Medulla oblongata (tissue), 1 donor: ENCODE measurements at regions not wholly inside any gene's neighbourhood (a gene's known extent, or its start where the extent isn't known, plus 50 kb on each side); places are given as distances from the start of the nearest gene placed in this dataset.
A peak's percentile ranks its signal among the peaks of the same experiment; 100 is the strongest.
"Not testable (repeated sequence)": the region's sequence is repeated elsewhere in the genome, so short reads cannot be mapped to it uniquely, and the experiment has no call there.

ENCODE experiments used
- DNase-seq: peaks from one replicate; pipeline ENCODE4 v3.0.0-alpha.2; 2015; ENCODE audit errors: extremely low spot score

DNA sequence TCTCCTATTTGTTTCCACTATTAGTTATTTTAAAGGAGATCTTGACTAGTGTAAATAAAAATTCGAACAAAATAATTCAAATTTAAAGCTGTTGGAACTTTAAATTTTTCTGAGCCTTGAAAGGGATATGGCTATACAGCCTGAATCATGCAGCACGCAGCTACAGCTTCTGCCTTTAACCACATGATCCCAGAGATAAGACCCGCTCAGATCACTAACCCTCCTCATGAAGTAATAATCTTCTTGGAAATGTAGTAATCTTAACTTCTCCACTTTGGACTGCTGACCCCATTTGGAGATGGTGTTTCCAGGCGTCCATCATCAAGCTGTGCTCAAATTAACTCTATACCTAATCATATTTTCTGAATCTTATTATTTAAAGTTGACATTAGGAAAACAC, 336.6 kb downstream of the DSC3 start:
- no peak for DNase-seq

DNA sequence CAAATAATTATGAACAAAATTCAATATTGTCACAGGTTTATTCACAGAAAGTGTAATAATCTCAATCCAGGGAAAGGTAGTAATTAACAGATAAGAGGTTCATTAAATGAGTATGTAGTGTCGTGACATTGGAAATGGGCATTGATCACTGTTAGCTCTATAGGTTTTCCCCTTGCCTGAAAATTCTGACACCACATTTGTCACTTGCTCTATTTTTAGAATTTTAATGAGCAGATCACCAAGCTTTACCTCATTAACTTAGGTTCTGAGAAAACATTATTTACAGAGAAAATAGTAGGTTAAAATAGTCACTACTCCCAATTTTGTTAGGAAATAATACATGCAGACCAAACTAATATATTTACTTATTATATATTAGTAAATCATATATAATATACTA, 344.0 kb downstream of the DSC3 start:
- DNase-seq: no peak

- no peak for DNase-seq
Measured at GRCh38 chr18:30696201-30696600, 346.3 kb downstream of the DSC3 start.

- no peak for DNase-seq
Measured at GRCh38 chr18:30694773-30695172, 347.8 kb downstream of the DSC3 start.

DNA sequence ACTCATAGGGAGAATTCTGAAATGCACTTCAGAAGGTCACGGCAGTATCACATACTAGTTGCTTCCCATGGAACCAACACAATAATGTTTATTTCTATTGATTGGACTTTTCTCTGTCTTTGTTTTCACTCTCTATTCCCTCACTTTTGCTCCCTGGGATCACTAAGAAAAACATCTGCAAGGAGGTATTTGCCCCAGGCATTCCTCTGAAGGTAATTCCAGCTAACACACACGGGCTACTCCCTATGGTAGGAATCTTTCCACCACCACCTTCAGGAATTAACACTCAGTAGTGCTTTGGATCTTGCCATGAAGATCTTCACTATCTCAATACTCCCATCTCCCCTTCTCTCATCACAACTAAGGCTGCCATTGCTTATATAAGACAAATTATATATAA, 353.3 kb downstream of the DSC3 start:
- no peak for DNase-seq

DNA sequence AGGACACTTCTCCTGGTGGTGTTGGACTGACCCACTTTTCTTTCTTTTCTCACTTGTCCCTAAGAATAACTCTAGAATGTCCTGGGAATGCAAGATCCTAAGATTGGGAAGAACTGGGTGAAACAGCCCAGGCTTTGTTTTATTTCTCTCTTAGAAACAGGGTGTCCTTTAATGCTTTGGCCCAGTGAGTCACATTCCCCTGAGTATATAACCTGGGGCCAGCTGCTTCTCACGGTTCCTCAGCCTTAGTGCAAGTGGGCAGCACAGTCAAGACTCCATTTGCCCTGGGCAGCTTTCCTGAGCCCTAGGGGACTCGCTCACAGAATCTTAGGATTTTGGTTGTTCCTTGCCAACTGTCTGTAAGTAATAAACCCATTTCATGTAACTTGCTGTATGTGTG, 355.0 kb downstream of the DSC3 start:
- no peak for DNase-seq

DNA sequence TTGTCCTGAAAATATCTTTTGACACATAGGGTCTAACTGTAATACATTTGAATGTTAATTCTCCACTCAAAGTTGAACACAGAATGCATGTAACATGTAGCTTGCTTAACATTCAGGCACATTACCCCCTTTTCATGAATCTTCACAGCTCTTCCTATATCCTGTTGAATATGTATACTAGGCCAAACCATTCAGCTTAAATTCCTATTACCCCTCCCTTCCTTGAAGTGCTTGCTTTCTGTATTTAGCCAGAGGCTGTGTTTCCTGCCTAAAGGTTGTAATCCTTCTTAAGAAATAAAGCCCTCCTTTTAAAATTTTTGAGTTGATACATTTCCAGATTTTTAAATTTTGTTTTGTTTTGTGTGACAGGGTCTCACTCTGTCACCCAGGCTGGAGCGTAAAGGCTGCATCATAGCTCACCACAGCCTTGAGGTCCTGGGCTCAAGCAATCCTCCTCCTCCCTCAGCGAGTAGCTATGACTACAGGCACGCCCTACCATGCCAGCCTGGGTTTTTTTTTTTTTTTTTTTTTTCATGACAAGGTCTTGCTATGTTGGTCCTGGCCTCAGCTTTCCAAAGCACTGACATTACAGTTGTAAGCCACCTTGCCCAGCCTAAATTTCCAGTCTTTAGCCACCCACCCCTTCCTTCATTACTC, 357.6 kb downstream of the DSC3 start:
- no peak for DNase-seq

- no peak for DNase-seq
Measured at GRCh38 chr18:30683836-30684235, 358.7 kb downstream of the DSC3 start.

- DNase-seq: no peak
Measured at GRCh38 chr18:30682672-30683071, 359.9 kb downstream of the DSC3 start.

GRCh38 chr18:30679285-30679930, 363.1 kb downstream of the DSC3 start:
- DNase-seq: no peak

DNA sequence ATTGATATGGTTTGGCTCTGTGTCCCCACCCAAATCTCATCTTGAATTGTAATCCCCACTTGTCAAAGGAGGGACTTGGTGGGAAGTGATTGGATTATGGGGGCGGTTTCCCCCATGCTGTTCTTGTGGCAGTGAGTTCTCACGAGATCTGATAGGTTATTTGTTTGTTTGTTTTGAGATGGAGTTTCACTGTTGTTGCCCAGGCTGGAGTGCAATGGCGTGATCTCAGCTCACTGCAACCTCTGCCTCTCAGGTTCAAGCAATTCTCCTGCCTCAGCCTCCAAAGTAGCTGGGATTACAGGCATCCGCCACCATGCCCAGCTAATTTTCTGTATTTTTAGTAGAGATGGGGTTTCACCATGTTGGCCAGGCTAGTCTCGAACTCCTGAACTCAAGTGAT, 364.7 kb downstream of the DSC3 start:
- not testable (repeated sequence) for DNase-seq

- no peak for DNase-seq
Measured at GRCh38 chr18:30676053-30676480, 366.5 kb downstream of the DSC3 start.

DNA sequence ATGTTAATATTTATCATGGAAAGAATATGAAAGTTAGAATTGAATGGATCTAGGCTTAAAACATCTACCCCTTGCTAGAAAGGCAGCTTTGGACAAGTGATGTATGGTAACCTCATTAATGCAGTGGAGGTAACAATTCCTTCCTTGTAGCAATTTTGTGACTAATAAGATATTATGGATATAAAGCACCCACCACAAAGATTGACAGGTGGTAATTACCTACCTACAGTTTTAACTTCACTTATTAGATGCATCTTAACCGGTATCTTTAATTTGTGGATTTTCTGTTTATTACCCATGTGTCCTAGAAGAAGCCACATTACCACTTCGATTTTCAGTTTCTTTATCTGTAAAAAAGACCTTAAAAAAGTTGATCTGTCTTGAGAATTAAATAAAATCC, 367.0 kb downstream of the DSC3 start:
- DNase-seq: no peak

GRCh38 chr18:30675072-30675471, 367.5 kb downstream of the DSC3 start:
- no peak for DNase-seq

DNA sequence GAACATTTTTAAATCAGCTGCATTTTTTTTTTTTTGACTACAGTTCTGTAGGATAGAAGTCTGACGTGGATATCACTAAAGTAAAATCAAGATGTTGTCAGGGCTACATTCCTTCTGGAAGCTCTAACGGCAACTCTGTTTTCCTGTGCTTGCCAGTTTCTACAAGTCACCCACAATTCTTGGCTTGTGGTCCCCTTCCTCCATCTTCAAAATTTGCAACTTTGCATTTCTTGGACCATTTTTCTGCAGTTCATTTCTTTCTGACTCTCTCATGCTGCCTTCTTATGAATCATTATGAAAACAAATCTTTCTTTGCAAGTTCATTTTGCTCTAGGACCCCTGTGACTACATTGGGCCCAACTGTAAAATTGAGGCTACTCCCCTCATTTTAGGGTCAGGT, 367.9 kb downstream of the DSC3 start:
- no peak for DNase-seq

GRCh38 chr18:30672439-30672838, 370.1 kb downstream of the DSC3 start:
- not testable (repeated sequence) for DNase-seq

- no peak for DNase-seq
Measured at GRCh38 chr18:30658306-30658705, 384.2 kb downstream of the DSC3 start.

- no peak for DNase-seq
Measured at GRCh38 chr18:30652387-30652786, 390.2 kb downstream of the DSC3 start.

- DNase-seq: no peak
Measured at GRCh38 chr18:30650499-30650898, 392.0 kb downstream of the DSC3 start.

GRCh38 chr18:30644158-30644557, 398.4 kb downstream of the DSC3 start:
- DNase-seq: no peak

DNA sequence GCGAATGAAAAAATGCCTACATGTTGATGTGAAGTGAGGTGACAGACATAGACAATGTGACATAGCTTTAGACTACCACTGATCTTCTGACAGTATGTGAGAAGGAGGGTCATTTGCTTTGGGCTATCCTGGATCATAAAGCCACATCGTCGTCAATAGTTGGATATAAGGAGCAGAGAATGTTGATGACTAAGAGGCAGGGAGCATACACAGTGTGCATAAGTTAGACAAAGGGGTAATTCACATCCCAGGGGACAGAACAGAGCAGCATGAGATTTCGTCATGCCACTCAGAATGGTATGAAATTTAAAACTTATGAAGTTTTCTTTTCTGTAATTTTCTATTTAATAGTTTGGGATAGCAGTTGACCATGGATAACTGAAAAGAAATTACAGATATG, 403.2 kb downstream of the DSC3 start:
- DNase-seq: peak; percentile 9

DNA sequence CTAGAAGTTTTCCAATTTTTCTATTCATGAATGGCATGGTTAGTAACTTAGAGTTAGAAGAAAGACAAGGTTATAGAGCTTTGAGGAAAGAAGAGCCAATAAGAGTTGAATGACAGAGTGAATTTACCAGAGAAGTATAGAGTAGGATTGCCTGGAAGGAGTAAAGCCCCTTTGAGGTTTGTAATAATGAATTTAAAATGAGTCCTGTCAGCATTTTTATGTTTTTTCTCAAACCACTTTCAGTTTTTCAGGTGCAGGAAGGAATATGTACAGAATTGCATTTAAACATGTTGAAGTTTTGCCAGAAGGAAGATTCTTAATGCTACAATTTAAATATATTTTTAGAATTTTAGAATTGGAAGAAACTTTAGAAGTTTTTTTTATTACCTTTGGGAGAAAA, 408.3 kb downstream of the DSC3 start:
- no peak for DNase-seq

GRCh38 chr18:30632071-30632698, 410.4 kb downstream of the DSC3 start:
- no peak for DNase-seq
